ENCODE measurements at regions not wholly inside any gene's neighbourhood (a gene's known extent, or its start where the extent isn't known, plus 50 kb on each side); places are given as distances from the start of the nearest gene placed in this dataset.

GRCh38 chr20:6577451-6577850 is 190.0 kb upstream of the BMP2 start:
- Histone ChIP-seq H3K27ac (replicated peaks) (no peak overlapping the region), H3K27me3 (ENCODE audit: insufficient read depth, poor library complexity, severe bottlenecking) (no peaks in the 10 kb centered on the region)
- TF ChIP-seq SPI1 (IDR thresholded peaks at IDR 0.05; ENCODE audit: borderline replicate concordance, low read depth): no peak
- no peak for TF ChIP-seq POLR2AphosphoS5 (IDR thresholded peaks at IDR 0.05; ENCODE audit: low read depth)
- no peak for TF ChIP-seq CTCF (IDR thresholded peaks at IDR 0.05; ENCODE audit: insufficient read depth, low read length)
- TF ChIP-seq REST (IDR thresholded peaks at IDR 0.05; ENCODE audit: insufficient replicate concordance, low read depth): no peak
- TF ChIP-seq GABPA (IDR thresholded peaks at IDR 0.05; ENCODE audit: low read depth): no peak

GRCh38 chr20:6576726-6577125 is 190.8 kb upstream of the BMP2 start:
- H3K4me3 ChIP-seq (replicated peaks; ENCODE audit: insufficient read depth, low read length): no peak overlapping the region
- DNase-seq (ENCODE audit: low read depth in 1 of 2, low spot score in 1 of 2): no peak
- no peak overlapping the region for H3K27ac ChIP-seq (replicated peaks)
- TF ChIP-seq POLR2AphosphoS5 (IDR thresholded peaks at IDR 0.05; ENCODE audit: low read depth): no peak
- TF ChIP-seq SPI1 (IDR thresholded peaks at IDR 0.05; ENCODE audit: borderline replicate concordance, low read depth): no peak
- no peak for TF ChIP-seq GABPA (IDR thresholded peaks at IDR 0.05; ENCODE audit: low read depth)
- TF ChIP-seq CTCF (IDR thresholded peaks at IDR 0.05; ENCODE audit: insufficient read depth, low read length): no peak
- TF ChIP-seq REST (IDR thresholded peaks at IDR 0.05; ENCODE audit: insufficient replicate concordance, low read depth): no peak
- H3K27me3 ChIP-seq (ENCODE audit: insufficient read depth, poor library complexity, severe bottlenecking): no peaks in the 10 kb centered on the region

More at GRCh38 chr20:6577451-6577850, 190.0 kb upstream of the BMP2 start:
- no peak for DNase-seq (ENCODE audit: low read depth in 1 of 2, low spot score in 1 of 2)
- H3K4me3 ChIP-seq (replicated peaks; ENCODE audit: insufficient read depth, low read length): no peak overlapping the region

GRCh38 chr20:6575912-6576401 is 191.5 kb upstream of the BMP2 start:
- Histone ChIP-seq H3K4me3 (replicated peaks; ENCODE audit: insufficient read depth, low read length) (no peak overlapping the region), H3K27me3 (ENCODE audit: insufficient read depth, poor library complexity, severe bottlenecking) (no peaks in the 10 kb centered on the region), H3K27ac (replicated peaks) (no peak overlapping the region)
- TF ChIP-seq GABPA (IDR thresholded peaks at IDR 0.05; ENCODE audit: low read depth) (no peak), CTCF (IDR thresholded peaks at IDR 0.05; ENCODE audit: insufficient read depth, low read length) (no peak), REST (IDR thresholded peaks at IDR 0.05; ENCODE audit: insufficient replicate concordance, low read depth) (no peak), POLR2AphosphoS5 (IDR thresholded peaks at IDR 0.05; ENCODE audit: low read depth) (no peak), SPI1 (IDR thresholded peaks at IDR 0.05; ENCODE audit: borderline replicate concordance, low read depth) (no peak)
- no peak for DNase-seq (ENCODE audit: low read depth in 1 of 2, low spot score in 1 of 2)

Data from HL-60 (cell line).